ENCODE measurements at regions not wholly inside any gene's neighbourhood (a gene's known extent, or its start where the extent isn't known, plus 50 kb on each side); places are given as distances from the start of the nearest gene placed in this dataset.

DNA sequence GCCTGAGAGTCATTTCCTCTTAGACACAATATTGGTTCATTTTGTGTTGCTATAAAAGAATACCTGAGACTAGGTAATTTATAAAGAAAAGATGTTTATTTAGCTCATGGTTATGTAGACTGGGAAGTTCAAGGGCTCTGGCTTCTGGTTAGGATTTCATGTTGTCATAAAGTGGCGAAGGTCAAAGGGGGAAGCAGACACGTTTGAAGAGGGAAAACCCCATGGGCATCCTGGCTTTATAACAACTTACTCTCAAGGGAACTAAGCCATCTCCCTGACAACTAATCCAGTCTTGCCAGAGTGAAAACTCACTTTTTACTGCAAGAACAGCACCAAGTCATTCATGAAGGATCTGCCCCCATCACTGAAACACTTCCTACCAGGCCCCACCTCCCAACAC is 89.7 kb upstream of the RNF152 start:
- Histone ChIP-seq H3K79me2 (ENCODE audit: insufficient read depth, low read length) (no peaks in the 10 kb centered on the region), H4K20me1 (ENCODE audit: insufficient read depth, low read length) (no peaks in the 10 kb centered on the region; the same call in 1 of the 2 replicates), H2AFZ (ENCODE audit: low read depth, low read length) (no peak overlapping the region), H3K4me1 (ENCODE audit: insufficient read depth, low read length) (no peaks in the 10 kb centered on the region), H3K4me3 (ENCODE audit: low read depth in 1 of 2, low read length in 2 of 2) (no peak overlapping the region), H3K27me3 (ENCODE audit: insufficient read depth, low read length, poor library complexity) (no peaks in the 10 kb centered on the region), H3K4me2 (ENCODE audit: insufficient read depth, low read length) (no peak overlapping the region), H3K9me3 (ENCODE audit: insufficient read depth, low read length, severe bottlenecking) (no peaks in the 10 kb centered on the region), H3K9ac (ENCODE audit: low read depth, low read length) (no peak overlapping the region), H3K36me3 (ENCODE audit: insufficient read depth, low read length) (no peaks in the 10 kb centered on the region), H3K27ac (ENCODE audit: low read length) (no peak overlapping the region)
- DNase-seq (no peak), ATAC-seq (ENCODE audit: insufficient read depth, low read depth) (no peak)
- no peak for TF ChIP-seq EZH2 (IDR thresholded peaks at IDR 0.05; ENCODE audit: borderline replicate concordance, low read depth, low read length, severe bottlenecking)
- TF ChIP-seq, protein P1, sequence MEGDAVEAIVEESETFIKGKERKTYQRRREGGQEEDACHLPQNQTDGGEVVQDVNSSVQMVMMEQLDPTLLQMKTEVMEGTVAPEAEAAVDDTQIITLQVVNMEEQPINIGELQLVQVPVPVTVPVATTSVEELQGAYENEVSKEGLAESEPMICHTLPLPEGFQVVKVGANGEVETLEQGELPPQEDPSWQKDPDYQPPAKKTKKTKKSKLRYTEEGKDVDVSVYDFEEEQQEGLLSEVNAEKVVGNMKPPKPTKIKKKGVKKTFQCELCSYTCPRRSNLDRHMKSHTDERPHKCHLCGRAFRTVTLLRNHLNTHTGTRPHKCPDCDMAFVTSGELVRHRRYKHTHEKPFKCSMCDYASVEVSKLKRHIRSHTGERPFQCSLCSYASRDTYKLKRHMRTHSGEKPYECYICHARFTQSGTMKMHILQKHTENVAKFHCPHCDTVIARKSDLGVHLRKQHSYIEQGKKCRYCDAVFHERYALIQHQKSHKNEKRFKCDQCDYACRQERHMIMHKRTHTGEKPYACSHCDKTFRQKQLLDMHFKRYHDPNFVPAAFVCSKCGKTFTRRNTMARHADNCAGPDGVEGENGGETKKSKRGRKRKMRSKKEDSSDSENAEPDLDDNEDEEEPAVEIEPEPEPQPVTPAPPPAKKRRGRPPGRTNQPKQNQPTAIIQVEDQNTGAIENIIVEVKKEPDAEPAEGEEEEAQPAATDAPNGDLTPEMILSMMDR (IDR thresholded peaks at IDR 0.05; ENCODE audit: borderline replicate concordance, extremely low read depth, low read length, poor library complexity, severe bottlenecking), result no peak

- H2AFZ ChIP-seq (ENCODE audit: low read depth, low read length), result no peak overlapping the region
- H3K4me1 ChIP-seq (ENCODE audit: insufficient read depth, low read length), result peaks cover 6% of the 10 kb centered on the region
- no peaks in the 10 kb centered on the region for H3K36me3 ChIP-seq (ENCODE audit: insufficient read depth, low read length)
- no peak overlapping the region for H3K4me2 ChIP-seq (ENCODE audit: insufficient read depth, low read length)
- DNase-seq (no peak), ATAC-seq (ENCODE audit: insufficient read depth, low read depth) (no peak)
- H3K9ac ChIP-seq (ENCODE audit: low read depth, low read length), result no peak overlapping the region
- no peaks in the 10 kb centered on the region; the same call in 1 of the 2 replicates for H4K20me1 ChIP-seq (ENCODE audit: insufficient read depth, low read length)
- H3K4me3 ChIP-seq (ENCODE audit: low read depth in 1 of 2, low read length in 2 of 2), result no peak overlapping the region
- H3K9me3 ChIP-seq (ENCODE audit: insufficient read depth, low read length, severe bottlenecking), result no peaks in the 10 kb centered on the region
- H3K27ac ChIP-seq (ENCODE audit: low read length), result no peak overlapping the region
- H3K27me3 ChIP-seq (ENCODE audit: insufficient read depth, low read length, poor library complexity), result no peaks in the 10 kb centered on the region
- no peaks in the 10 kb centered on the region for H3K79me2 ChIP-seq (ENCODE audit: insufficient read depth, low read length)
- TF ChIP-seq EZH2 (IDR thresholded peaks at IDR 0.05; ENCODE audit: borderline replicate concordance, low read depth, low read length, severe bottlenecking), result no peak
- TF ChIP-seq, protein P1 (IDR thresholded peaks at IDR 0.05; ENCODE audit: borderline replicate concordance, extremely low read depth, low read length, poor library complexity, severe bottlenecking), result no peak
These were observed 87.5 kb upstream of the RNF152 start for GRCh38 chr18:61980355-61980754.

- Histone ChIP-seq H3K27ac (ENCODE audit: low read length) (no peak overlapping the region), H3K4me2 (ENCODE audit: insufficient read depth, low read length) (peak overlapping the region; percentile 19; the same call in 1 of the 2 replicates), H3K4me3 (ENCODE audit: low read depth in 1 of 2, low read length in 2 of 2) (no peak overlapping the region), H3K36me3 (ENCODE audit: insufficient read depth, low read length) (no peaks in the 10 kb centered on the region), H2AFZ (ENCODE audit: low read depth, low read length) (no peak overlapping the region), H3K9me3 (ENCODE audit: insufficient read depth, low read length, severe bottlenecking) (no peaks in the 10 kb centered on the region), H3K9ac (ENCODE audit: low read depth, low read length) (no peak overlapping the region), H3K4me1 (ENCODE audit: insufficient read depth, low read length) (peaks cover 6% of the 10 kb centered on the region), H3K27me3 (ENCODE audit: insufficient read depth, low read length, poor library complexity) (no peaks in the 10 kb centered on the region), H4K20me1 (ENCODE audit: insufficient read depth, low read length) (no peaks in the 10 kb centered on the region; the same call in 1 of the 2 replicates), H3K79me2 (ENCODE audit: insufficient read depth, low read length) (no peaks in the 10 kb centered on the region)
- DNase-seq (peak; percentile 10), ATAC-seq (ENCODE audit: insufficient read depth, low read depth) (peak; percentile 65)
- TF ChIP-seq, protein P1 (IDR thresholded peaks at IDR 0.05; ENCODE audit: borderline replicate concordance, extremely low read depth, low read length, poor library complexity, severe bottlenecking), result no peak
- no peak for TF ChIP-seq EZH2 (IDR thresholded peaks at IDR 0.05; ENCODE audit: borderline replicate concordance, low read depth, low read length, severe bottlenecking)
These were observed 82.9 kb upstream of the RNF152 start for GRCh38 chr18:61975526-61976326.

All from DND-41 (cell line).